ENCODE measurements at regions not wholly inside any gene's neighbourhood (a gene's known extent, or its start where the extent isn't known, plus 50 kb on each side); places are given as distances from the start of the nearest gene placed in this dataset.

GRCh38 chr6:134378426-134378825, 60.5 kb upstream of the SGK1 start:
- H3K79me2 ChIP-seq (ENCODE audit: control insufficient read depth, insufficient read depth, low read length) = no peaks in the 10 kb centered on the region
- TF ChIP-seq EZH2 (IDR thresholded peaks at IDR 0.05; ENCODE audit: low read length, missing control alignments) (no peak), CTCF (conservative IDR thresholded peaks at IDR 0.05 in 1 of 2, IDR thresholded peaks at IDR 0.05 in 1 of 2; ENCODE audit: low read depth in 1 of 2, low read length in 2 of 2) (no peak)
- no peak overlapping the region for H3K4me3 ChIP-seq (replicated peaks in 1 of 4; ENCODE audit: control extremely low read depth in 1 of 4, insufficient read depth in 1 of 4, low read depth in 3 of 4, low read length in 4 of 4)
- no peaks in the 10 kb centered on the region for H4K20me1 ChIP-seq (ENCODE audit: control insufficient read depth, extremely low read depth, insufficient read depth, low read length)
- H3K27ac ChIP-seq (ENCODE audit: insufficient read depth, low read length) = no peak overlapping the region
- no peak overlapping the region for H3K4me2 ChIP-seq (ENCODE audit: extremely low read depth, insufficient read depth, low read length)
- no peak overlapping the region for H3K9ac ChIP-seq (ENCODE audit: insufficient read depth, low read length)
- no peaks in the 10 kb centered on the region for H3K4me1 ChIP-seq (ENCODE audit: control insufficient read depth, extremely low read depth, insufficient read depth, low read length)
- no peaks in the 10 kb centered on the region for H3K27me3 ChIP-seq (ENCODE audit: control insufficient read depth, insufficient read depth, low read length)
- no peaks in the 10 kb centered on the region for H3K36me3 ChIP-seq (ENCODE audit: control insufficient read depth, insufficient read depth, low read length)
- no peaks in the 10 kb centered on the region for H3K9me3 ChIP-seq (ENCODE audit: control insufficient read depth, insufficient read depth, low read depth, low read length)
- H2AFZ ChIP-seq (ENCODE audit: low read length) = no peak overlapping the region
- no peak for DNase-seq (ENCODE audit: low read depth in 2 of 2)

DNA sequence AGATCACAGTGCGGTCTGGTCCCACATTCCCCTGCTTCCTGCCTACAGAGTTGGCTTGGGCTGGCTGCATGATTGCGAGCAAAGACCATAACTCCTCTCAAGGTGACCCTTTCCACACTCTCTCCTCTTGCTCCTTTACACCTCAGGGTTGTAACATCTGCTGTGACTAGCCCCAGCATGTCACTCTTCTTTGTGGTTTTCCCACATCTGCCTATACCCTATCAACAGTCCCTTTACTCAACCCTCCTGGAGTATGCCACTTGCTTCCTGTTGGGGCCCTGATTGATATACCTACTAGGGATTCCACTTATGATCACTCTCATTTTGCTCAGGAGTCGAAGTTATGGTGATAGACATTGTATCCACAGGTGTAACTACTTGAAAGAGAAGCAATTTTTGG, 58.9 kb upstream of the SGK1 start:
- Histone ChIP-seq H3K4me1 (ENCODE audit: control insufficient read depth, extremely low read depth, insufficient read depth, low read length) (peaks cover 3% of the 10 kb centered on the region), H3K4me2 (ENCODE audit: extremely low read depth, insufficient read depth, low read length) (no peak overlapping the region), H4K20me1 (ENCODE audit: control insufficient read depth, extremely low read depth, insufficient read depth, low read length) (no peaks in the 10 kb centered on the region), H3K4me3 (replicated peaks in 1 of 4; ENCODE audit: control extremely low read depth in 1 of 4, insufficient read depth in 1 of 4, low read depth in 3 of 4, low read length in 4 of 4) (no peak overlapping the region), H3K9me3 (ENCODE audit: control insufficient read depth, insufficient read depth, low read depth, low read length) (no peaks in the 10 kb centered on the region), H2AFZ (ENCODE audit: low read length) (no peak overlapping the region), H3K36me3 (ENCODE audit: control insufficient read depth, insufficient read depth, low read length) (no peaks in the 10 kb centered on the region), H3K79me2 (ENCODE audit: control insufficient read depth, insufficient read depth, low read length) (no peaks in the 10 kb centered on the region), H3K27ac (ENCODE audit: insufficient read depth, low read length) (no peak overlapping the region), H3K9ac (ENCODE audit: insufficient read depth, low read length) (no peak overlapping the region), H3K27me3 (ENCODE audit: control insufficient read depth, insufficient read depth, low read length) (no peaks in the 10 kb centered on the region)
- no peak for TF ChIP-seq CTCF (conservative IDR thresholded peaks at IDR 0.05 in 1 of 2, IDR thresholded peaks at IDR 0.05 in 1 of 2; ENCODE audit: low read depth in 1 of 2, low read length in 2 of 2)
- no peak for TF ChIP-seq EZH2 (IDR thresholded peaks at IDR 0.05; ENCODE audit: low read length, missing control alignments)
- DNase-seq (ENCODE audit: low read depth in 2 of 2) = no peak

DNA sequence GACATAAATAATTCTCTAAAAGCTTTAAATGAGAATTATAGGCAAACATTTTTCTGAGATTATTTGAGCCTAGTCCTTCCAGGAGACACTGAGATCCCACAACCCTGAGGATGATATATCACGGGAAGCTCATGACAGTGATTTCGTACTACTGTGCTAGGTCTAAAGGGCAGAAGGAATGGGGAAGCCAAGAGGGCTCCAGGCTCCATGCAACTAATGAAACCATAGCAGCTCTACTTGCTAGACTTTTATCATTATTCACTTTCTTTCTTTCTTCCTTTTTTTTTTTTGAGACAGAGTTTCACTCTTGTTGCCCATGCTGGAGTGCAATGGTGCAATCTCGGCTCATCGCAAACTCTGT, 57.3 kb upstream of the SGK1 start:
- Histone ChIP-seq H2AFZ (ENCODE audit: low read length) (no peak overlapping the region), H3K4me3 (replicated peaks in 1 of 4; ENCODE audit: control extremely low read depth in 1 of 4, insufficient read depth in 1 of 4, low read depth in 3 of 4, low read length in 4 of 4) (no peak overlapping the region), H3K4me1 (ENCODE audit: control insufficient read depth, extremely low read depth, insufficient read depth, low read length) (peaks cover 3% of the 10 kb centered on the region), H3K79me2 (ENCODE audit: control insufficient read depth, insufficient read depth, low read length) (no peaks in the 10 kb centered on the region), H3K36me3 (ENCODE audit: control insufficient read depth, insufficient read depth, low read length) (no peaks in the 10 kb centered on the region), H3K9me3 (ENCODE audit: control insufficient read depth, insufficient read depth, low read depth, low read length) (no peaks in the 10 kb centered on the region), H3K27me3 (ENCODE audit: control insufficient read depth, insufficient read depth, low read length) (no peaks in the 10 kb centered on the region), H3K9ac (ENCODE audit: insufficient read depth, low read length) (no peak overlapping the region), H3K4me2 (ENCODE audit: extremely low read depth, insufficient read depth, low read length) (no peak overlapping the region), H4K20me1 (ENCODE audit: control insufficient read depth, extremely low read depth, insufficient read depth, low read length) (no peaks in the 10 kb centered on the region), H3K27ac (ENCODE audit: insufficient read depth, low read length) (no peak overlapping the region)
- no peak for DNase-seq (ENCODE audit: low read depth in 2 of 2)
- no peak for TF ChIP-seq EZH2 (IDR thresholded peaks at IDR 0.05; ENCODE audit: low read length, missing control alignments)
- TF ChIP-seq CTCF (conservative IDR thresholded peaks at IDR 0.05 in 1 of 2, IDR thresholded peaks at IDR 0.05 in 1 of 2; ENCODE audit: low read depth in 1 of 2, low read length in 2 of 2) = no peak
